ENCODE measurements at regions not wholly inside any gene's neighbourhood (a gene's known extent, or its start where the extent isn't known, plus 50 kb on each side); places are given as distances from the start of the nearest gene placed in this dataset.

GRCh38 chr4:181085557-181085956 lies 1157.6 kb upstream of the TENM3 start:
- H3K36me3 ChIP-seq (ENCODE audit: control insufficient read depth in 1 of 2, insufficient read depth in 2 of 2, low read length in 2 of 2) = no peaks in the 10 kb centered on the region
- H4K20me1 ChIP-seq (ENCODE audit: insufficient read depth) = no peaks in the 10 kb centered on the region
- no peak for ATAC-seq
- no peaks in the 10 kb centered on the region for H3K9me2 ChIP-seq (ENCODE audit: insufficient read depth)
- H3K9me3 ChIP-seq (ENCODE audit: control insufficient read depth in 1 of 2, insufficient read depth in 1 of 2, low read depth in 1 of 2, low read length in 2 of 2) = no peaks in the 10 kb centered on the region
- BruUV-seq (replicated peaks) = no TSS peak
- H3K79me2 ChIP-seq (ENCODE audit: insufficient read depth, low read length) = no peaks in the 10 kb centered on the region
- no peak overlapping the region for H3K27ac ChIP-seq (ENCODE audit: low read depth, low read length)
- H3K4me2 ChIP-seq (ENCODE audit: low read length) = no peak overlapping the region
- TF ChIP-seq EZH2 (IDR thresholded peaks at IDR 0.05) (no peak), EZH2phosphoT487 (IDR thresholded peaks at IDR 0.05; ENCODE audit: borderline replicate concordance) (no peak), ATF3 (IDR thresholded peaks at IDR 0.05) (no peak), POLR2A (IDR thresholded peaks at IDR 0.05; ENCODE audit: borderline replicate concordance, extremely low read depth, insufficient read depth, insufficient read length) (no peak), CTCF (IDR thresholded peaks at IDR 0.05 in 2 of 3, conservative IDR thresholded peaks at IDR 0.05 in 1 of 3; ENCODE audit: borderline replicate concordance in 1 of 3, insufficient read depth in 1 of 3, low read depth in 2 of 3, low read length in 2 of 3) (no peak), ZNF274 (IDR thresholded peaks at IDR 0.05; ENCODE audit: low read depth, low read length) (no peak), SP1 (IDR thresholded peaks at IDR 0.05; ENCODE audit: low read depth) (no peak), ZFX (IDR thresholded peaks at IDR 0.05) (no peak), CEBPB (IDR thresholded peaks at IDR 0.05; ENCODE audit: low read depth) (no peak), SIN3A (IDR thresholded peaks at IDR 0.05; ENCODE audit: low read depth) (no peak)
- H3K9ac ChIP-seq (ENCODE audit: low read length) = no peak overlapping the region
- intact Hi-C loops (cut with micrococcal nuclease) = no loop called here
- H2AFZ ChIP-seq (ENCODE audit: low read depth, low read length, poor library complexity, severe bottlenecking) = no peak overlapping the region
- no peak overlapping the region for H3K4me3 ChIP-seq (replicated peaks in 1 of 2; ENCODE audit: low read depth in 1 of 2, low read length in 2 of 2)
- no peaks in the 10 kb centered on the region for H3K27me3 ChIP-seq (ENCODE audit: insufficient read depth, low read length)
- POLR2A ChIA-PET = no interaction called here
- H3K4me1 ChIP-seq (ENCODE audit: control insufficient read depth in 1 of 2, insufficient read depth in 2 of 2, low read length in 2 of 2) = no peaks in the 10 kb centered on the region
- DNase-seq (ENCODE audit: low read depth, low spot score) = no peak
- RAD21 ChIA-PET (ENCODE audit: low non-redundant PET in 1 of 2, low total read pairs in 2 of 2, uncharacterized antibody in 2 of 2, unreplicated experiment in 2 of 2) = no interaction called here
- CTCF ChIA-PET = no interaction called here

- Histone ChIP-seq H3K36me3 (ENCODE audit: control insufficient read depth in 1 of 2, insufficient read depth in 2 of 2, low read length in 2 of 2) (no peaks in the 10 kb centered on the region), H3K9me3 (ENCODE audit: control insufficient read depth in 1 of 2, insufficient read depth in 1 of 2, low read depth in 1 of 2, low read length in 2 of 2) (no peaks in the 10 kb centered on the region)
- CTCF ChIA-PET = no interaction called here
- TF ChIP-seq ZNF274 (IDR thresholded peaks at IDR 0.05; ENCODE audit: low read depth, low read length) = no peak
- no peak for TF ChIP-seq SIN3A (IDR thresholded peaks at IDR 0.05; ENCODE audit: low read depth)
- TF ChIP-seq POLR2A (IDR thresholded peaks at IDR 0.05; ENCODE audit: borderline replicate concordance, extremely low read depth, insufficient read depth, insufficient read length) = no peak
- TF ChIP-seq REST (IDR thresholded peaks at IDR 0.05; ENCODE audit: low read depth) = no peak
- no peak for TF ChIP-seq TCF7L2 (IDR thresholded peaks at IDR 0.05; ENCODE audit: borderline replicate concordance, extremely low read depth, insufficient read depth, insufficient read length)
- no peak for TF ChIP-seq MAX (IDR thresholded peaks at IDR 0.05)
- no peak for TF ChIP-seq SP1 (IDR thresholded peaks at IDR 0.05; ENCODE audit: low read depth)
These were observed 1137.7 kb upstream of the TENM3 start for GRCh38 chr4:181105487-181105886.

More at GRCh38 chr4:181105487-181105886, 1137.7 kb upstream of the TENM3 start:
- RAD21 ChIA-PET (ENCODE audit: low non-redundant PET in 1 of 2, low total read pairs in 2 of 2, uncharacterized antibody in 2 of 2, unreplicated experiment in 2 of 2) = no interaction called here
- Histone ChIP-seq H2AFZ (ENCODE audit: low read depth, low read length, poor library complexity, severe bottlenecking) (no peak overlapping the region), H3K9me2 (ENCODE audit: insufficient read depth) (no peaks in the 10 kb centered on the region), H3K27me3 (ENCODE audit: insufficient read depth, low read length) (no peaks in the 10 kb centered on the region), H3K4me2 (ENCODE audit: low read length) (no peak overlapping the region), H3K9ac (ENCODE audit: low read length) (no peak overlapping the region), H4K20me1 (ENCODE audit: insufficient read depth) (no peaks in the 10 kb centered on the region), H3K27ac (ENCODE audit: low read depth, low read length) (no peak overlapping the region), H3K4me3 (replicated peaks in 1 of 2; ENCODE audit: low read depth in 1 of 2, low read length in 2 of 2) (no peak overlapping the region), H3K79me2 (ENCODE audit: insufficient read depth, low read length) (no peaks in the 10 kb centered on the region), H3K4me1 (ENCODE audit: control insufficient read depth in 1 of 2, insufficient read depth in 2 of 2, low read length in 2 of 2) (no peaks in the 10 kb centered on the region)
- DNase-seq (ENCODE audit: low read depth, low spot score) (no peak), ATAC-seq (no peak)
- intact Hi-C loops (cut with micrococcal nuclease) = no loop called here
- no TSS peak for BruUV-seq (replicated peaks)
- POLR2A ChIA-PET = no interaction called here

All from HCT116 (cell line).